Stimulated activated CD8-positive, alpha-beta memory T cell treated with anti-CD3 and anti-CD28 coated beads, Interleukin-15, amount 100 ng/mL, for 4 hours (primary cell): ENCODE measurements at regions not wholly inside any gene's neighbourhood (a gene's known extent, or its start where the extent isn't known, plus 50 kb on each side); places are given as distances from the start of the nearest gene placed in this dataset.

Experiments
- DNase-seq, 2 donors: peaks; one replicate each; pipeline ENCODE4 v3.0.0-alpha.2; 2020; ENCODE audit warnings: low read depth in 2 of 2

- DNase-seq = no peak
Measured at GRCh38 chr5:52498607-52499006, 289.1 kb upstream of the ITGA1 start.

- no peak for DNase-seq
Measured at GRCh38 chr5:52502460-52502999, 285.2 kb upstream of the ITGA1 start.

DNA sequence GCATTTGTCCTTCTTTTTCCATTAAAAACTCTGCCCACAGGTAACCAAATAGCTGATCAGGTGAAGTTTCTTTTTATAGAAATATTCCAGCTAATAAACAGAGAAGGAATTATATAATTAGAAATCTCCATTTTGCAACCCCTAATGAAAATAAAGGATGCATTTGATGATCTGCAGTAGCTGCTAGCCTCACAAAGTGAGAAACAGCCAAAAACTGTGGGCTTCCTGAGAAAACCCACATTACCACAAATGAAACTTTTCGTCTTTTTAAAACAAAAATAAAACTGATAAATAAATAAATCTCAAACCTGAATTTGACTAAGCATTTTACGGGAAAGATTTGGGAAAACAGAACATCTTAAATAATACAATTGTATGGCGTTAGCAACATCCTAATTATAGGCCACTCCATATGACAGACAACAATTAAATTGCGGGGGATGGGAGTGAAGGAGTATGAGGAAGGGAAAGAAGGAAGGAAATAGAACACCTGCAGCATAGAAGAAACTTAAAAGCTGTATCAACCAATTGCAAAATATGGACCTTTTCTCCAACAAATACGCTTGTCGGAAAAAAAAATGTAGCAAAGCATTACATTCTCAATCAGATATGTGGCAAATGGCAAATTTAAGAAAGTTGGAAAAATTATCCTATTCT lies 283.0 kb upstream of the ITGA1 start:
- DNase-seq = no peak

- no peak for DNase-seq
Measured at GRCh38 chr5:52517667-52518066, 270.0 kb upstream of the ITGA1 start.

- no peak for DNase-seq
Measured at GRCh38 chr5:52520171-52520570, 267.5 kb upstream of the ITGA1 start.

- DNase-seq = no peak
Measured at GRCh38 chr5:52521236-52521635, 266.5 kb upstream of the ITGA1 start.

DNA sequence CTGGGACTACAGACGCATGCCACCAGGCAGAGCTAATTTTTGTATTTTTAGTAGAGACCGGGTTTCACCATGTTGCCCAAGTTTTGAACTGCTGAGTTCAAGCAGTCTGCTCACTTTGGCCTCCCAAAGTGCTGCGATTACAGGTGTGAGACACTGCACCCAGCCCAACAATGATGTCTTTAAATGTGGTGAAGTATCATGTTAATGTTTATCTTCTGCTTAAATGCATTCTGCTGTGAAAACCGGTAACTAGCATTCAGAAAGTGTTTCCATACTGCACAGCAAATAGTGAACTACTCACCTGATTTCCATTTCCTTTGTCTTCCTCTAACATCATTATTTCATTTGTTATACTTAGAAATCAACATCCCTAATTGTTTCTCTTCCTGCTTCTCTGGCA lies 264.0 kb upstream of the ITGA1 start:
- DNase-seq = no peak

GRCh38 chr5:52531105-52531504 lies 256.6 kb upstream of the ITGA1 start:
- no peak for DNase-seq

- no peak for DNase-seq
Measured at GRCh38 chr5:52543594-52543993, 244.1 kb upstream of the ITGA1 start.

- DNase-seq = no peak
Measured at GRCh38 chr5:52544738-52545137, 243.0 kb upstream of the ITGA1 start.

DNA sequence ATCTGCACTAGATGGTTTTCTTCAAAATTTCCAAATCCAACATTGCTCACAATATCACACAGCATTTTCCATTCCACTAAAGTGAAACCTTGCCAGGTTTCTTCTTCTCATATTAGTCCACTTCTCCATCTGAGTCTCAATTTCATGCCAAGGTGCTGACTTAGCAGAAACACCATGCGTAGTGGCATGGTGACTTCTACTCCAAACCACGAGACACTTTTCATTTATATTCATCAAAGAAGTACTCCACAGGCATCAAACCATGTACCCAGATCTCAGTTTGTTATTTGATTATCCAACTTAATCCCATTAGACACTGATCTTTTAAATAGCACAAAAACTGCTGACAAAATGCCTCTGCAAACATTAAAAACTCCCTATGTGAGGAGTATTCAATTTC lies 233.4 kb upstream of the ITGA1 start:
- DNase-seq = no peak

DNA sequence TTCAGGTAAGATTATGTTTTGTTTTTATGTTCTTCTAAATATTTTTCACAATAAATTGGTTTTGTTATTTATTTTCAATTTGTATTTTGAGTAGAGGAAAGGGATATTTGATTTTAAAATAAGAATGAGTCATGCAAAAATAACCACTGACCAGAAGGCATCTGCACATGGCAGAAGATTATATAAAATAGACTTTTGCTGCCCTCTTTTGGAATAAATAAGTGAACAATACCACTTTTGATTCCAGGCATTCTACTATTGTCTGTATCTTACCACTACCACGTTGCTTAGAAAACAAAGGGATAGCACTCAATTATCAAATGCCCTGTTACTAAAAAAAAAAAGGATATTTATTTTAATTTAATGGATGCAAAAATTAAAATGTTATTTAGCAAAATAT lies 227.3 kb upstream of the ITGA1 start:
- no peak for DNase-seq

GRCh38 chr5:52562473-52562872 lies 225.2 kb upstream of the ITGA1 start:
- no peak for DNase-seq

GRCh38 chr5:52564587-52564986 lies 223.1 kb upstream of the ITGA1 start:
- no peak for DNase-seq

DNA sequence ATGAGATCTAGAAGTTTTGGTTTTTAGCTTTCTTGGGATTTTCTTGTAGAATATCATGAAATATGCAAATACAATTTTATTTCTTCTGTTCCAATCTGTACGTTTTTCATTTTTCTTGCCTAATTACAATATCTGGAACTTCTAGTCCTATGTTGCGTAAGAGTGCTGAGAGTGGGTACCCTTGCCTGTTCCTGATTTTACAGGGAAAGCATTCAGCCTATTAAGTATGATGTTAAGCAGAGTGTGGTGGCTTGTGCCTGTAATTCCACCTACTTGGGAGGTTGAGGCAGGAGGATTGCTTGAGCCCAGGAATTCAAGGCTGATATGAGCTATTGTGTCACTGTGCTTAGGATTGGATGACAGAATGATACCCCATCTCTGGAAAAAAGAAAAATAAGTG lies 210.2 kb upstream of the ITGA1 start:
- DNase-seq = no peak

DNA sequence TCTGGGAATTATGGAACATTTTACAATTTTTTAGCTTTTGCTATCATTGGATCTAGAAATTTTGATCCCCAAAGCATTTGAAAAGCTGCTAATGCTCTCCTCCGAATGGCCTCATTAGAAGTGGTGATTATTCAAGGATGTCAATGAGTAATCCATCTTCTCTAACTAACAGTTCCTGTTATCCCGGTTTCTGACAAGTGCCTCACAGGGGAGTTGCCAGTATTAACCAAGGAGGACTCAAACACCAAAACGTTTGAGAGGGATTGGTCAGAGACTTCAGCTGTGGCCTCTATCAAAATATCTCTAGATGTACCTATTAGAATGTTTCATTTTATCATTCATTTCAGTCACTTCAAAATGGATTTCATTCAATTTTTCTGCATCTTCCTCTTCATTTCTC lies 208.3 kb upstream of the ITGA1 start:
- DNase-seq = no peak

GRCh38 chr5:52580921-52581320 lies 206.8 kb upstream of the ITGA1 start:
- DNase-seq = no peak

GRCh38 chr5:52582313-52582712 lies 205.4 kb upstream of the ITGA1 start:
- DNase-seq = no peak

GRCh38 chr5:52587131-52587530 lies 200.6 kb upstream of the ITGA1 start:
- DNase-seq = no peak

DNA sequence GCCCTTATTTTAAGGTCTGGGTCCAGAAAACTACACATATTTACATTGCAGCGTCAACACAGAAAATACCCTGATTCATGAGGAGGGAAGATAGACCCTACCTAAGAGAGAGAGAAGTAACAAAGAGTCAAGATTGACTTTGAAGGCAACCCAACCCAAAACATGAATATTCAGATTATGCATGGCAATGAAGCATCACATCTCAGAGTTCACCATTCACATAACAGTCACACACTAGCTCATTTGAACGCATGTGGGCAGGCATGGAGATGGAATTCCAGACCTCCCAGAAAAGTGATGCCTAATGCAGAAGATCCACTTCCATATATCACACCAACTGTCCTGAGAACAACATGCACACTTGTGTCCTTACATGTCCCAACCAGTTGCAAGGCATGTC lies 190.1 kb upstream of the ITGA1 start:
- DNase-seq = no peak

DNA sequence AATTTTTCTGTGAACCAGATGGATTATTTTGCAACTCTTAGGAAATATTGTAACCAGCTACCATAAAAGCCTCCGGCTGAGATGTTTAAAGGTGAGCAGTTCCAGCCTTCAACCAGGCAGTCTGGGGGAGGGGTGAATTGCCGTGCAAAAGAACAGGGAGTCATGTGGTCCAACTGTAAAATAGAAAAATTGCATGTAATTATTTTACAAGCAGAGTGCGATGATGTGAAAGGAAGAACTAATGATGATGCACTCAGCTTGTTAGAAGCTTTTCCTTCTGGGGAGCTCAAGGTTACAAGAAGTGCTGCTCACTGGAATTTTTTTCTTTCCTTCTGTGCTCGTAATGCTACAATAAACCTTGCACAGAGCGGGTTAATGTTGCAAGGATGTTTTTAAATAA lies 188.7 kb upstream of the ITGA1 start:
- no peak for DNase-seq

- no peak for DNase-seq
Measured at GRCh38 chr5:52603778-52604554, 183.8 kb upstream of the ITGA1 start.
